ENCODE measurements at regions not wholly inside any gene's neighbourhood (a gene's known extent, or its start where the extent isn't known, plus 50 kb on each side); places are given as distances from the start of the nearest gene placed in this dataset.

DNA sequence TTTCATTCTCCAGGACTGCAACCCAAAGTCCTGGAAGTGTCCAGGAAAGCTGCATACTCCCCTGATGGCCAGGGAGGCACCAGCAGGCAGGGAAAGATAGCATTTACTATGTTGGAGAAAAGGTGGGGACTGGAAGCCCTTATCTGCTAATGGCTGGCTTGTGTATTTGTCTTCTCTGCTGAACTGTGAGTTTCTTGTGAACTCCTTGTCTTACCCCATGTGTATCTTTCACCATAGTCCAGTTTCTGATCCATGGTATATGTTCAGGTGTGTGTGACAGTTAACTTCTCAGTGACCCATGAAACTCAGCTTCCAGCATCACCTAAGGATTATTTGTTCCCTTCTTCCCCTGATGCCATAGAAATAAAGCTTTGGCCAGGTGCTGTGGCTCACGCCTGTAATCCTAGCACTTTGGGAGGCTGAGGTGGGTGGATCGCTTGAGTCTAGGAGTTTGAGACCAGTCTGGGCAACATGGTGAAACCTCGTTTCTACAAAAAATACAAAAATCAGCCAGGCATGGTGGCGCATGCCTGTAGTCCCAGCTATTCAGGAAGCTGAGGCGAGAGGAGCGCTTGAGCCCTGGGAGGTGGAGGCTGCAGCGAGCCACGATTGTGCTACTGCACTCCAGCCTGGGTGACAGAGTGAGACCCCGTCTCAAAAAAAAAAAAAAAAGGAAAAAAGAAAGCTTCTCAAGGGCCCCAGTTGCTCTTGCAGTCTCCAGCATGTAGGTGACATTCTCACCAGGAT is 112.8 kb upstream of the MAP4K3 start:
- Mint-ChIP-seq H3K4me1 (ENCODE audit: unreplicated experiment) (peaks cover 14% of the 10 kb centered on the region), H3K36me3 (no peaks in the 10 kb centered on the region), H3K4me3 (no peak overlapping the region), H3K27ac (no peak overlapping the region), H3K27me3 (no peaks in the 10 kb centered on the region), H3K9me3 (peaks cover 5% of the 10 kb centered on the region)
- TF ChIP-seq, protein P1, sequence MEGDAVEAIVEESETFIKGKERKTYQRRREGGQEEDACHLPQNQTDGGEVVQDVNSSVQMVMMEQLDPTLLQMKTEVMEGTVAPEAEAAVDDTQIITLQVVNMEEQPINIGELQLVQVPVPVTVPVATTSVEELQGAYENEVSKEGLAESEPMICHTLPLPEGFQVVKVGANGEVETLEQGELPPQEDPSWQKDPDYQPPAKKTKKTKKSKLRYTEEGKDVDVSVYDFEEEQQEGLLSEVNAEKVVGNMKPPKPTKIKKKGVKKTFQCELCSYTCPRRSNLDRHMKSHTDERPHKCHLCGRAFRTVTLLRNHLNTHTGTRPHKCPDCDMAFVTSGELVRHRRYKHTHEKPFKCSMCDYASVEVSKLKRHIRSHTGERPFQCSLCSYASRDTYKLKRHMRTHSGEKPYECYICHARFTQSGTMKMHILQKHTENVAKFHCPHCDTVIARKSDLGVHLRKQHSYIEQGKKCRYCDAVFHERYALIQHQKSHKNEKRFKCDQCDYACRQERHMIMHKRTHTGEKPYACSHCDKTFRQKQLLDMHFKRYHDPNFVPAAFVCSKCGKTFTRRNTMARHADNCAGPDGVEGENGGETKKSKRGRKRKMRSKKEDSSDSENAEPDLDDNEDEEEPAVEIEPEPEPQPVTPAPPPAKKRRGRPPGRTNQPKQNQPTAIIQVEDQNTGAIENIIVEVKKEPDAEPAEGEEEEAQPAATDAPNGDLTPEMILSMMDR (conservative IDR thresholded peaks at IDR 0.05), result no peak
- DNase-seq (ENCODE audit: extremely low spot score, unreplicated experiment), result no peak

DNA sequence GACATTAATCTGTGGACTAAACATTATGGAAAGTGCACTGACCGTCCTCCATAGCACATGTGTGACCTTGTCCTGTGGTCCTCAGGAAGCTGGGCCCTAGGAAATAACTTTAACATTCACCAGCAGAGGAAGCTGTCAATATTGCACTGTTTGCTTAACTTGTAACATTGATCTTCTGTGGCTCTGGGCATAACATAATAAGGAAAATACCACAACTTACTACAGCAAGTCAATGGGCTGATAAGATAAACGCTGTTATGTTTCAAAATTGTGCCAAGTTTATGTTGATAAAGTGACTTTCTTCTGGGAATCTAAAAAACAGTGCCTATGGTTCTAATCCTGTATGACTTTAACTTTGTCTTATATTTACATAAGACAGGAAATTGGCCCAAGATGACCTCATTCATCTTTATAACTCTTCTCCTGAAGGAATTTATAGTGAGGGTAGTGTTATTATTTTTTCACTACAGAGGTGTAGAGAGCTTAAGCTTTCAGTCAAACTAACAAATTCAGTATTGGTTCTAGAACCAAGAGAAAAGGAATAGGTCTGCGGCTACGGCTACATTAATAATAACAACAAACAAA is 113.7 kb upstream of the MAP4K3 start:
- H3K4me3 Mint-ChIP-seq, result no peak overlapping the region
- H3K36me3 Mint-ChIP-seq, result no peaks in the 10 kb centered on the region
- H3K27me3 Mint-ChIP-seq, result no peaks in the 10 kb centered on the region
- DNase-seq (ENCODE audit: extremely low spot score, unreplicated experiment), result no peak
- peaks cover 14% of the 10 kb centered on the region for H3K4me1 Mint-ChIP-seq (ENCODE audit: unreplicated experiment)
- TF ChIP-seq, protein P1 (conservative IDR thresholded peaks at IDR 0.05), result no peak
- H3K9me3 Mint-ChIP-seq, result peaks cover 5% of the 10 kb centered on the region
- H3K27ac Mint-ChIP-seq, result no peak overlapping the region

DNA sequence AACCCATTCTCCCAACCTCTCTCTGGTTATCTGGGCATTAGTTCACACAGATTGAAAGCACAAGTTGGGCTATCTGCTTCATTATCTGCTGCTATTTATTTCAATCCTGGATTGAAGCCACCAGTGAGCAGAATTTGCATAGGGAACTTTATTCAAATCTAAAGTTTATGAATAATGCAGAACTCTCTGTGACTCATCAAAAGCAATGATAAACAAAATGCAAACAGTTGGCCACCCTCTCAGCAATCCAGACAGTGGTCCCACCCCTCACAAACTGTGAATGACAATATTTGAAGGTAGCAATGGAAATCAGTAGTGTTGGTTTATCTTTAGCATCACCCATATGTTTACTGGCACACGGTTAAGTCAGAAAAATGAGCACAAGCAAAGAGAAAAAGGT is 106.8 kb upstream of the TMEM178A start:
- Mint-ChIP-seq H3K4me1 (ENCODE audit: unreplicated experiment) (no peaks in the 10 kb centered on the region), H3K9me3 (peaks cover 9% of the 10 kb centered on the region), H3K4me3 (no peak overlapping the region), H3K27me3 (no peaks in the 10 kb centered on the region), H3K27ac (no peak overlapping the region), H3K36me3 (peaks cover 12% of the 10 kb centered on the region)
- TF ChIP-seq, protein P1 (conservative IDR thresholded peaks at IDR 0.05), result no peak
- DNase-seq (ENCODE audit: extremely low spot score, unreplicated experiment), result no peak

DNA sequence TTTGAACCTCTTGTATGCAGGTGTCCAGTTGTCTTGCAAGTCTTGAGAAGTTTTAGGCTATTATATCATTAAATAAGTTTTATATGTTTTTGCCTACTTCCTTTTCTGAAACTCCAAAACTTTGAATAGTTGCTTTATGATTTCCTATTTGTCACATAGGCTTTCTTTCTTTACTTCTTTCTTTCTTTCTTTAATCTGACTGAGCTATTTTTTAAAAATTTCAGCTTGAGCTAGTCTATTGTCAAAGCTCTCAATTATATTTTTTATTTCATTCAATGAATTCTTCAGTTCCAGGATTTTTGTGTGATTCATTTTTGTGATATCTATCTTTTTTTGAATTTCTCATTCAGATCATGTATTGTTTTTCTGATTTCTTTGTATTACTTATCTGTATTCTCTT is 102.1 kb upstream of the TMEM178A start:
- no peak for DNase-seq (ENCODE audit: extremely low spot score, unreplicated experiment)
- H3K36me3 Mint-ChIP-seq, result peaks cover 14% of the 10 kb centered on the region
- peaks cover 9% of the 10 kb centered on the region for H3K9me3 Mint-ChIP-seq
- H3K4me3 Mint-ChIP-seq, result no peak overlapping the region
- TF ChIP-seq, protein P1 (conservative IDR thresholded peaks at IDR 0.05), result no peak
- H3K4me1 Mint-ChIP-seq (ENCODE audit: unreplicated experiment), result peaks cover 4% of the 10 kb centered on the region
- H3K27ac Mint-ChIP-seq, result no peak overlapping the region
- no peaks in the 10 kb centered on the region for H3K27me3 Mint-ChIP-seq

DNA sequence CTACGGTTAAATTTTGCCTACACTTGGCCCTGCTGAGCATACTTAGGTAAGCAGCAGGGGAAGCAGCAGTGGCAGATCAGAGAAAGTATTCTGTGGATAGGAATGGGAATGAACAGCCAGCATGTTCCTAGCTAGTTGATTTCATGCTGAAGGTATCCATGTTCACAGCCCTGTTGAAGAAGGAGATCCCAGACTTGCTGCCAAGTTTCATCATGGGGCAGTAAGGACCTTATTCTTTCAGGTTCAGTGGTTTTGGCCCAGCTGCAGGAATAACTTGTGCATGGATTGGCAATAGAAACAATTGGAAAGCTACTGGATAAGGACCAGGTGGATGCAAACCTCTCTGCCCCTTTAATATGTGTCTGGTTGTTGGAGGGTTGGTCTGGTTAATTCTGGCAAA is 98.2 kb upstream of the TMEM178A start:
- Mint-ChIP-seq H3K27ac (peak overlapping the region; percentile 95), H3K36me3 (peaks cover 12% of the 10 kb centered on the region), H3K4me3 (no peak overlapping the region), H3K27me3 (no peaks in the 10 kb centered on the region), H3K4me1 (ENCODE audit: unreplicated experiment) (peaks cover 21% of the 10 kb centered on the region), H3K9me3 (peaks cover 9% of the 10 kb centered on the region)
- no peak for DNase-seq (ENCODE audit: extremely low spot score, unreplicated experiment)
- TF ChIP-seq, protein P1 (conservative IDR thresholded peaks at IDR 0.05), result no peak
